Memory B cell (primary cell): ENCODE measurements at regions not wholly inside any gene's neighbourhood (a gene's known extent, or its start where the extent isn't known, plus 50 kb on each side); places are given as distances from the start of the nearest gene placed in this dataset.
"Not testable (repeated sequence)": the region's sequence is repeated elsewhere in the genome, so short reads cannot be mapped to it uniquely, and the experiment has no call there.

Source experiments
- ATAC-seq: fragments of 150-1000 bp; cut with Tn5 transposase; 2 replicates; pipeline ENCODE4 v1.10.0; 2021; ENCODE audit warnings: low read depth, mild to moderate bottlenecking, moderate library complexity
- DNase-seq, 2 donors: peaks; one replicate each; pipeline ENCODE4 v3.0.0; 2022; ENCODE audit warnings: low spot score in 2 of 2
- H3K27ac Mint-ChIP-seq: one replicate; pipeline ENCODE4 v1.8.0; 2022; ENCODE audit warnings: mild to moderate bottlenecking, moderate library complexity, mixed read lengths
- H3K27me3 Mint-ChIP-seq: one replicate; pipeline ENCODE4 v1.8.0; 2022; ENCODE audit warnings: mixed read lengths
- H3K36me3 Mint-ChIP-seq: one replicate; pipeline ENCODE4 v1.8.0; 2022; ENCODE audit warnings: mild to moderate bottlenecking, mixed read lengths
- H3K4me1 Mint-ChIP-seq: one replicate; pipeline ENCODE4 v1.8.0; 2022; ENCODE audit warnings: mixed read lengths
- H3K4me3 Mint-ChIP-seq: one replicate; pipeline ENCODE4 v1.8.0; 2022; ENCODE audit warnings: mild to moderate bottlenecking, moderate library complexity, mixed read lengths
- H3K9me3 Mint-ChIP-seq: one replicate; pipeline ENCODE4 v1.8.0; 2022; ENCODE audit warnings: mixed read lengths

- Mint-ChIP-seq H3K36me3 (no peaks in the 10 kb centered on the region), H3K27ac (no peak overlapping the region), H3K4me3 (no peak overlapping the region), H3K4me1 (no peaks in the 10 kb centered on the region), H3K9me3 (no peaks in the 10 kb centered on the region), H3K27me3 (peaks cover 11% of the 10 kb centered on the region)
- ATAC-seq = no peak
- no peak for DNase-seq
These were observed 95.1 kb upstream of the CAV2 start for GRCh38 chr7:116404389-116404788.

GRCh38 chr7:116405810-116406209, 93.7 kb upstream of the CAV2 start:
- Mint-ChIP-seq H3K9me3 (no peaks in the 10 kb centered on the region), H3K27ac (no peak overlapping the region), H3K36me3 (no peaks in the 10 kb centered on the region), H3K4me3 (no peak overlapping the region), H3K27me3 (peaks cover 8% of the 10 kb centered on the region), H3K4me1 (no peaks in the 10 kb centered on the region)
- ATAC-seq (no peak), DNase-seq (no peak)

GRCh38 chr7:116407165-116407564, 92.4 kb upstream of the CAV2 start:
- ATAC-seq (no peak), DNase-seq (no peak)
- Mint-ChIP-seq H3K4me3 (no peak overlapping the region), H3K27ac (no peak overlapping the region), H3K9me3 (no peaks in the 10 kb centered on the region), H3K36me3 (no peaks in the 10 kb centered on the region), H3K4me1 (no peaks in the 10 kb centered on the region), H3K27me3 (peaks cover 8% of the 10 kb centered on the region)

- no peak for ATAC-seq
- no peak for DNase-seq
- no peak overlapping the region for H3K27ac Mint-ChIP-seq
These were observed 91.4 kb upstream of the CAV2 start for GRCh38 chr7:116408166-116408565.

GRCh38 chr7:116408831-116409453, 90.6 kb upstream of the CAV2 start:
- not testable (repeated sequence) for DNase-seq, H3K4me3 Mint-ChIP-seq, H3K36me3 Mint-ChIP-seq, H3K4me1 Mint-ChIP-seq, H3K27ac Mint-ChIP-seq, ATAC-seq, H3K9me3 Mint-ChIP-seq, H3K27me3 Mint-ChIP-seq

More at GRCh38 chr7:116408166-116408565, 91.4 kb upstream of the CAV2 start:
- Mint-ChIP-seq H3K36me3 (no peaks in the 10 kb centered on the region), H3K4me3 (no peak overlapping the region), H3K9me3 (no peaks in the 10 kb centered on the region), H3K27me3 (peaks cover 6% of the 10 kb centered on the region), H3K4me1 (no peaks in the 10 kb centered on the region)

GRCh38 chr7:116410694-116411093, 88.8 kb upstream of the CAV2 start:
- not testable (repeated sequence) for H3K27ac Mint-ChIP-seq, H3K4me3 Mint-ChIP-seq, ATAC-seq, H3K9me3 Mint-ChIP-seq, H3K4me1 Mint-ChIP-seq, H3K36me3 Mint-ChIP-seq, DNase-seq, H3K27me3 Mint-ChIP-seq

GRCh38 chr7:116417593-116418345, 81.8 kb upstream of the CAV2 start:
- peaks cover 2% of the 10 kb centered on the region for H3K9me3 Mint-ChIP-seq
- peaks cover 2% of the 10 kb centered on the region for H3K27me3 Mint-ChIP-seq
- ATAC-seq (no peak), DNase-seq (no peak)
- no peaks in the 10 kb centered on the region for H3K36me3 Mint-ChIP-seq
- H3K4me1 Mint-ChIP-seq = no peaks in the 10 kb centered on the region
- no peak overlapping the region for H3K4me3 Mint-ChIP-seq
- H3K27ac Mint-ChIP-seq = no peak overlapping the region

- H3K4me1 Mint-ChIP-seq = no peaks in the 10 kb centered on the region
- H3K36me3 Mint-ChIP-seq = no peaks in the 10 kb centered on the region
- peaks cover 2% of the 10 kb centered on the region for H3K27me3 Mint-ChIP-seq
- no peak for ATAC-seq
- H3K9me3 Mint-ChIP-seq = peaks cover 2% of the 10 kb centered on the region
- H3K4me3 Mint-ChIP-seq = no peak overlapping the region
- DNase-seq = no peak
- no peak overlapping the region for H3K27ac Mint-ChIP-seq
These were observed 81.0 kb upstream of the CAV2 start for GRCh38 chr7:116418524-116418923.

GRCh38 chr7:116420003-116420402, 79.5 kb upstream of the CAV2 start:
- peaks cover 2% of the 10 kb centered on the region for H3K27me3 Mint-ChIP-seq
- H3K9me3 Mint-ChIP-seq = peaks cover 2% of the 10 kb centered on the region
- DNase-seq = no peak
- H3K27ac Mint-ChIP-seq = no peak overlapping the region
- no peaks in the 10 kb centered on the region for H3K36me3 Mint-ChIP-seq
- no peak for ATAC-seq
- H3K4me1 Mint-ChIP-seq = no peaks in the 10 kb centered on the region
- no peak overlapping the region for H3K4me3 Mint-ChIP-seq

GRCh38 chr7:116421298-116421697, 78.2 kb upstream of the CAV2 start:
- H3K27ac Mint-ChIP-seq = no peak overlapping the region
- DNase-seq = no peak
- H3K4me3 Mint-ChIP-seq = no peak overlapping the region
- no peaks in the 10 kb centered on the region for H3K36me3 Mint-ChIP-seq
- ATAC-seq = no peak
- peaks cover 2% of the 10 kb centered on the region for H3K9me3 Mint-ChIP-seq
- H3K4me1 Mint-ChIP-seq = no peaks in the 10 kb centered on the region
- peaks cover 2% of the 10 kb centered on the region for H3K27me3 Mint-ChIP-seq

GRCh38 chr7:116422683-116423082, 76.9 kb upstream of the CAV2 start:
- DNase-seq = no peak
- H3K27ac Mint-ChIP-seq = no peak overlapping the region
- H3K36me3 Mint-ChIP-seq = no peaks in the 10 kb centered on the region
- H3K27me3 Mint-ChIP-seq = peaks cover 2% of the 10 kb centered on the region
- no peaks in the 10 kb centered on the region for H3K4me1 Mint-ChIP-seq
- no peak overlapping the region for H3K4me3 Mint-ChIP-seq
- no peak for ATAC-seq
- H3K9me3 Mint-ChIP-seq = peaks cover 2% of the 10 kb centered on the region

GRCh38 chr7:116423499-116423898, 76.0 kb upstream of the CAV2 start:
- peaks cover 2% of the 10 kb centered on the region for H3K27me3 Mint-ChIP-seq

GRCh38 chr7:116425647-116426209, 73.8 kb upstream of the CAV2 start:
- peaks cover 3% of the 10 kb centered on the region for H3K27me3 Mint-ChIP-seq
- ATAC-seq (no peak), DNase-seq (no peak)
- H3K4me1 Mint-ChIP-seq = no peaks in the 10 kb centered on the region
- H3K36me3 Mint-ChIP-seq = no peaks in the 10 kb centered on the region
- no peak overlapping the region for H3K27ac Mint-ChIP-seq
- H3K4me3 Mint-ChIP-seq = no peak overlapping the region
- peaks cover 2% of the 10 kb centered on the region for H3K9me3 Mint-ChIP-seq

More at GRCh38 chr7:116423499-116423898, 76.0 kb upstream of the CAV2 start:
- no peak overlapping the region for H3K4me3 Mint-ChIP-seq
- no peaks in the 10 kb centered on the region for H3K4me1 Mint-ChIP-seq
- no peaks in the 10 kb centered on the region for H3K36me3 Mint-ChIP-seq
- DNase-seq (no peak), ATAC-seq (no peak)
- H3K9me3 Mint-ChIP-seq = peaks cover 3% of the 10 kb centered on the region
- H3K27ac Mint-ChIP-seq = no peak overlapping the region

- ATAC-seq (no peak), DNase-seq (no peak)
- H3K27me3 Mint-ChIP-seq = peaks cover 3% of the 10 kb centered on the region
- H3K4me1 Mint-ChIP-seq = no peaks in the 10 kb centered on the region
- H3K36me3 Mint-ChIP-seq = no peaks in the 10 kb centered on the region
- no peak overlapping the region for H3K4me3 Mint-ChIP-seq
- H3K27ac Mint-ChIP-seq = no peak overlapping the region
- H3K9me3 Mint-ChIP-seq = peaks cover 2% of the 10 kb centered on the region
These were observed 72.9 kb upstream of the CAV2 start for GRCh38 chr7:116426428-116427156.
